HG02571 (cell line): ENCODE measurements at regions not wholly inside any gene's neighbourhood (a gene's known extent, or its start where the extent isn't known, plus 50 kb on each side); places are given as distances from the start of the nearest gene placed in this dataset.
"Not testable (repeated sequence)": the region's sequence is repeated elsewhere in the genome, so short reads cannot be mapped to it uniquely, and the experiment has no call there.

Source experiments
- ATAC-seq: cut with Tn5 transposase; IDR thresholded peaks from one replicate; pipeline ENCODE4 v1.9.1; 2021; ENCODE audit warnings: mild to moderate bottlenecking, moderate library complexity; ENCODE audit not compliant: unreplicated experiment

DNA sequence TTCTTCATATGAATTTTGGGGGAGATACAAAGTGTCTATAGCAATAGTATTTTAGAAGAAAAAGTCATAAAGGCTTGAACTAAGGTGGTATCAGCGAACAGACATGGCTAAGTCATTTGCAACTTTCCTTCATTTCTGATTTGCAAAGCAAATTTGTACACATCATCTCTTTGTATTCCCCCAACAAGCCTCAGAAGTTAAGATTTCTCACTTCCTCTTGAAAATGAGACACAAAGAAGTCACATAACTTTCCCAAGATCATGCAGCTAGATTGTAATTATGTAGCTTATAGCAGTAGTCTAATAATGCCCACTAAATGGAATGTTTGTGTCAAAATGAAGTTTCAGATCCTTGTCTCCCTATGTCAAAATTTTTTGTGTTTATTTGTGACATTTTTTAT is 709.8 kb upstream of the HS3ST1 start:
- ATAC-seq, result no peak

DNA sequence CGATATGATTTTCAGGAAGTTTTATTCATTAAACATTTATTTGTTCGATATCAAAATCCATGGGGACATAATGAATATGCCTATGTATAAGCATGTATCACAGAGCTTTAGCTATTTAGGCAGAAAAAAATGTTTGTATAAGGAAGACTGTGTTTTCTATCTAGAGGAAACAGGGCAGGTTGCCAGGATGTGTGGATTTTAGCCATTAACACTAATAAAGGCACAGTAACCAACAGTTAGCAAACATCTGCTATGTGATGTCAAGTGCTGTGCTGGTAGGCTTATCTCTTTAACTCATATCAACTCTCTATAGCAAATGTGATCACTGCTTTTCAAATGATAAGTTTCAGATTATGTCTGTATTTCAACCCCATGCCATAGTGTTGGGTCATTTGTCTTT is 708.9 kb upstream of the HS3ST1 start:
- ATAC-seq, result no peak

DNA sequence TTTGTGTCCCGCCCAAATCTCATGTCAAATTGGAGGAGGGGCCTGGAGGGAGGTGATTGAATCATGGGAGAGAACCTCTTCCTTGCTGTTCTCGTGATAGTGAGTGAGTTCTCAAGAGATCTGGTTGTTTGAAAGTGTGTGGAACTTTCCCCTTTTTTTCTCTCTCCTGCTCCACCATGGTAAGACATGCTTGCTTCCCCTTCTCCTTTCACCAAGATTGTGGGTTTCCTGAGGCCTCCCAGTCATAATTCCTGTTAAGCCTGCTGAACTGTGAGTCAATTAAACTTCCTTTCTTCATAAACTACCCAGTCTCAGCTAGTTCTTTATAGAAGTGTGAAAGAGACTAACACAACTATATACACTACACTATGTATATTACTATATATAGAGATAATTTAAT is 697.8 kb upstream of the HS3ST1 start:
- ATAC-seq, result no peak

DNA sequence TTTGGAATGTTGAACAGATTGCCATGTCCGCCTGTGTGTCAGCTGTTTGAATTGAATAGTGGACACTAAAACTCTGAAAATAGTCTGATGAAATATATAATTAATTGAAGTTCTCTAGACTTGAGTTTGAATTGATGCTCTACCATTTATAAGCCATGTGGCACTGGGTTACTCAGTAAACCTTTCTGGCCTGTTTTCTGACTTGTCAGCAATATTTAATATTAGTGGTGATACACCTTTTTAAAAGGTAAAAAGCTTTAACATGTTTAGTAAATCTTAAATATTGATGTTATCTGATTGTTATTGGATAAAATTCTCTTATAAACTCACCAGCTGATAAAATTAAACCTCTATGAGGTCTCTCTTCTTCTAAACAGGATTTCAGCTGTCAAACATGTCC is 695.4 kb upstream of the HS3ST1 start:
- ATAC-seq, result no peak

DNA sequence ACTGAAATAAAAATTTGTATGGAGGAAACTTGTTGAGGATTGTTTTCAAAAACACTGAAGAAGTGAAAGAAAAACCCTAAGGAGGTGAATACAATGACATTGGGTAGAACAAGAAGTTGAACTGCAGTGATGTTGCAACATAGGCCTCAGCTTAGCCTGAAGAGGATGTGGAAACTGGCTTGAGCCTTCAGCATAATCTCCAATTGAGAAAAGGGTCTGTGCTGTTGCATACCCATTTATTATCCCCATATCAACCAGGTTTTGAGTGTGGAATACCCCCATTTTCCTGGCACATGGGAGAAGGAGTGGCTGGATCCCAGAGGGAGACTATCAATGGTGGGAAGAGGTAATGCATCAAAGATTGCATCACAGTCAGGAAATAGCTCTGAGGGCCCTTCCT is 695.0 kb upstream of the HS3ST1 start:
- ATAC-seq, result no peak

DNA sequence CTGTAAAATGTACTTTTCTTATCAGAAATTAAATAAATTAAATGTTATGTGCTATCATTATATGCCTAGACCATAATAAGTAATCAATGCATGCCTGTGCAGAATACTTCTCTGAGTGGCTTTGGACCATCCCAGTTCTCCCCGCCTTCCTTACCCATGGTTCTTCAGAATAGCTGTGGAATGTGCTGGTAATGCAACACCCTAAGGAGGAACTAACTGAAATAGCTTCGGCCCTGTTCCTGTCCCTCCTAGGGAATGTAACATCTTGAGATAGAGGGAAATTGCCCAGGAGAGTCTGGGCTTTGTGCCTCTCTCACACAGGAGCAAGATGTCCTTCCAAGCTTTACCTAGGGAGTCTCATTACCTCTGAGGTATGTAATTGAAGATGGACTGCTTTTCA is 693.6 kb upstream of the HS3ST1 start:
- no peak for ATAC-seq

DNA sequence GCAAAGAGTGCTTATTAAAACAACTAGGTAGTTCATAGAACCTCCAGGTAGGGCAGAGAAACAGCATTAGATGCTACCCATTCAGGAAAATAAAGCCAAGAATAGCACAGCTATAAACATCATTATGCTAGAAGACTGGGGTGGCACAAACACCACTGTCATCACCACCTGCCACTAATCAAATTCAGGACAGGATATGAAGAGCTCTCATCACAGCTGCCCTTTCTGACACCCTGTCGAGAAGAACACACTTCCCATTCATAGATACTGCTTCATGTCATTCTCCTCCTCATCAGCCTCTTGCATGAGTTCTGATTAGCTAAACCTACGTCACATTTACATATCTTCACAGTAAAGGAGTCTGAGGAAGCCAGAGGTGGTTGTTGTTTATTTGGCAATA is 692.3 kb upstream of the HS3ST1 start:
- ATAC-seq, result no peak

DNA sequence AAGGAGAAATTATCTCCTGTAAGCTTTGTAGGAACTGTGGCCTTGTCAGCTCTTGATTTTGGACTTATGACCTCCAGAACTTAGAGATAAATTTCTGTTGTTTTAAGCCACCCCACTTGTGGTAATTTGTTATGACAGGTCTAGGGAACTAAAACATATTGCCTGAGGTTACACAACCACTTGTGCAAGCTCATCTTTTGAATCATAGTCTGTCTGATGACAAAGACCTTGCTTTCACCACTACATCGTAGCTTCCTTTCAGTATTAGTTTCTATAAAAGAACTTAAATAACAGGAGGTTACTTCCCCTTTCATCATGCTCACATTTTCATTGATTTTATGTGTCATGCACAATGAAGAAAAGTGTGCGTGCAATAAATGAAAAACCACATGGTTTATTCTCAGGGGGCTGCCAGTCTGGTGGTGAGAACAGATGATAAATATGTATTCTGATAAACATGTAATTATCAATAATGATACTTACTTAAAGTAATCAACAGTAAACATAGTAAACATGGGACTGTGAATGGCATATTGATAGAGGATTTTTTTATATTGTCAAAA is 690.0 kb upstream of the HS3ST1 start:
- no peak for ATAC-seq

DNA sequence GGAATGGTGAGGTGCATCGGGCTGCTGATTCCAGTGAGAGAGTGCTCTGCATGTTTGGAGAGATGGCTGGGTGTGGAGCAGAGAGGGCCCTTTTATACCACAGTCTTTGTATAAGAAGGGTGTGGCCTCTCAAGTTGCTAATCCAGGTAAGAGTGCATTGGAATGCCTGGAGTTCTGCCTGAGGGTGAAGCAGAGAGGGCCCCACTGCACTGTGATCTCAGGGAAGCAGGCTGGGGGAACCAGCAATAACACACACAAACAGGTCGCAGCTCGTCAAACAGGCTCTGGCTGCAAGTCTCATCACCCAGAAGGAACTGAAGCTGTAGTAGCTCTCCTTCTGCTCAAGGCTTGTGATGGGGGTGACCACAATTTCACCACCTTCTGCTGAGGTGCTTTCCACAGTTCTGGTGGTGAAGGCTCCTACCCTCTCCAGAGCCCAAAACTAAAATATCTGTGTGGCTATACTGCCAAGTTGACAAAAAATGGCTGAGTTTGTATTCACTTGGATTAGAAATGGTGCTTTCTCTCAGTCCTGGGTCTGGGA is 687.4 kb upstream of the HS3ST1 start:
- no peak for ATAC-seq

DNA sequence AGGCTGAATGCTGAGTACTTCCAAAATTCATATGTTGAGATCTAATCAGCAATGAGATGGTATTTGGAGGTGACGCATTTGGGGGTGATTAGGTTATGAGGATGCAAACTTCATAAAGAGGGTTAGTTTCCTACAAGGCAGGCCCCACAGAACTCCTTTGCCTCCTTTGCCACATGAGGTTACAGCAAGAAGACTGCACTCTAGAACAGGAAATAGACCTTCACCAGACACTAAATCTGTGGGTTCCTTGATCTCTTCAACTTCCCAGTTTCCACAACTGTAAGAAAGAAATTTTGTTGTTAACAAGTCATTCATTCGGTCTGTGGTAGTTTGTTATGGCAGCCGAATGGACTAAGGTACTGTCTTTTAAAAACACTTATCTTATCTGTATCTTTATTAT is 681.9 kb upstream of the HS3ST1 start:
- no peak for ATAC-seq

DNA sequence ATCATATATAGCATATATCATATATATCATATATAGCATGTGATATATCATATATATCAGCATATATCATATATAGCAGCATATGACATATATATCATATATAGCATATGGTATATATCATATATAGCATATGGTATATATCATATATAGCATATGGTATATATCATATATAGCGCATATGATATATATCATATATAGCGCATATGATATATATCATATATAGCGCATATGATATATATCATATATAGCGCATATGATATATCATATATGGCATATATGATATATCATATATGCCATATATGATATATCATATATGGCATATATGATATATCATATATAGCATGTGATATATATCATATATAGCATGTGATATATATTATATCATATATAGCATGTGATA is 680.4 kb upstream of the HS3ST1 start:
- ATAC-seq, result not testable (repeated sequence)

DNA sequence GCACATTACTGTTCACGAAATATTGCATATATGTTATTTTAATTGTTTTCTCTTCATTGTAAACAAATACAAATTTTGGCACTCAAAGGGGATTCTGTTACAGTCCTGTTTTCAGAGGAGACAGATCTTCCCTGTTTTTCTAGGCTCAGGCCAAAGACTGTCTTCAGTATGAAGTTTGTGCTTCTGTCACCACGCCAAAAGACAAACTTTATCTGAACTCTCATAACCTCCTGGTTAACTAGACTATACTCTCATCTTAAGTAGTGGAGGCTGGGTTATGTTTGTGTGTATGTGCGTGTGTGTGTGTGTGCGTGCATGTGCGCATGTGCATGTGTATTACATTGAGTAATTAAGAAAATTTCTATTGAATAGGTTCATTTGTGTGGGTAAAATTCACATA is 676.8 kb upstream of the HS3ST1 start:
- ATAC-seq, result no peak

DNA sequence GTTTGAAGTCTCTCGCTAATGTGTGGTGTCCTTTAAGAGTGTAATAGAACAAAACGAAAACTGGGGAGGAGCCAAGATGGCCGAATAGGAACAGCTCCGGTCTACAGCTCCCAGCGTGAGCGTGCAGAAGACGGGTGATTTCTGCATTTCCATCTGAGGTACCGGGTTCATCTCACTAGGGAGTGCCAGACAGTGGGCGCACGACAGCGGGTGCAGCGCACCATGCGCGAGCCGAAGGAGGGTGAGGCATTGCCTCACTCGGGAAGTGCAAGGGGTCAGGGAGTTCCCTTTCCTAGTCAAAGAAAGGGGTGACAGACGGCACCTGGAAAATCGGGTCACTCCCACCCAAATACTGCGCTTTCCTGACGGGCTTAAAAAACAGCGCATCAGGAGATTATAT is 661.2 kb upstream of the HS3ST1 start:
- not testable (repeated sequence) for ATAC-seq

DNA sequence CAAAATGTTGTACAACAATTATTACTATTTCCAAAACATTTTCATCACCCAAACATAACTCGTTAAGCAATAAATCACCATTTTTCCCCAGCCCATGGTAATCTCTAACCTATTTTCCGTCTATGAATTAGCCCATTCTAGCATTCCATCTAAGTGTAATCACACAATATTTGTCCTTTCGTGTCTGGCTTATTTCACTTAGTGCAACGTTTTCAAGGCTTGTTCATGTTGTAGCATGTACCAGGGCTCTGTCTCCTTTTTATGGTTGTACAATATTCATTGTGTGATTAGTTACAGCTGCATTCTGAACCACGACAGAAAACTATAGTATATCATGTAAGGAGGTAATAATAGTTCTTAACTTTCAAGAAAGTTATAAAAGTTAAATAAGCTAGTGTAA is 656.0 kb upstream of the HS3ST1 start:
- no peak for ATAC-seq

DNA sequence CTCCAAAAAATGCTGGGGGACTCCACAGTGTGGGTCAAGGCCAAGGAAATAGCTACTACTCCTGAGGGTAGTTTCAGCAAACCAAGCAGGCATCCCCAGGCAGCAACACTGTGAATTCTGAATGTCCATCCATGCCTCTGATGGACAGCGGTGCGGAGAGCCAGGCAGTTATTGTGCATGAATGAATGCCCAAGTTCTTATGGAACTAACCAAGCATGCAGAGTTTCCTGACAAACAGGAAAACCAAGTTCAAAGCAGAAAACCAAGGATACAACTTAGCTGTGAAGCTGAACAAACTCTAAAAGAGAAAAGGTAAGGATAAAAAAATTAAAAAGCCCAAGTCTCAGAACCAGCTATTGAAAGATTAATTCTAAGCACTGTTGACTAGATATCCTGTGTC is 642.6 kb upstream of the HS3ST1 start:
- ATAC-seq, result no peak

DNA sequence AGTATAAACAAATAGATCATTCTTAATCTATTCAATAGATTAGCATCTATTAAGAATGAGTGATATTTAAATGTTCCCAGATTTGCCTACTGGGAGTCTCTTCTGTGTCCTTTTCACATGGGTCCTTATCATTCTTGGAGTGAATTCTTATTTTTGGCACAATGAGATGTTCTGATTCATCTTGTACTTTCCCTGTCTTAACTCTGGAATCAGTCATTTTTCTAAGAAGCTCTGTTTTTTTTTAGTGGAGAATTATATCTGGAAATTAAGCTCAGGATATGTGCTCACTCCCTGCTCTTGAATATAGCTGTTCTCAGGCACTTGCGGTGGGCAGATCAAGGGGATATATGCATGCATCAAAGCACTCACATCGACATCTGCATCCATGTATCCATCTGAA is 625.3 kb upstream of the HS3ST1 start:
- no peak for ATAC-seq

DNA sequence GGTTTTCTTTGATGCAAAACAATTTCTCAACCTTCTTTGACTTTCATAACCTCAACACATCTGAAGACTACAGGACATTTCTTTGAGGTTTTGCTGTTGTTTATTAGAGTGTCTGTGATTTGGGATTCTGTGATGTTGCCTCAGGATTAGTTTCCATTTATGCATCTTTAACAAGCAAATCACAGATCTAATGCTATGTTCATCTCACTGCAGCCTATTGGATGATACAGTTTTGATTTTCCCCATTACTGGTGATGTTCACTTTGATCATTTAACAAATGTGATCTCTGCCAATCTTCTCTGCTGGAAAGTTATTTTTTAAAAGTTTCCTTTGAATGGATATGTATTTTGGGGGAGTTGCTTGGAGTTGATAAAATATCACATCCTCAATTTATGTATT is 624.9 kb upstream of the HS3ST1 start:
- ATAC-seq, result no peak

DNA sequence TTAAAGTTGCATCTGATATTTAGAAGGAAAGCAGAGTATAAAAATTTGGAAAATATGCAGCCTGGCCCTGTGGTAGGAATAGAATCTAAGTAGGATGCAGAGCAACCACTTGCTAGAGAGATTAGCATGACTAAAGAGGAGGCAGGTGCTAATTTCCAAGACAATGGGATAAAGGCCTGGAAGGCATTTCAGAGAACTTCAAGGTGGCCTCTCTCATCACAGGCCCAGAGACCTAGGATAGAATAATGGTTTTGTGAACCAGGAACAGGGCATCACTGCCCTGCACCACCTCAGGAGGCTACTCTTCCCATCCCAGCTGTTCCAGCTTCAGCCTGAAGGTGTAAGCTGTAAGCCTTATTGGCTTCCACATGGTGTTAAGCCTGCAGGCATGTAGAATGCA is 621.7 kb upstream of the HS3ST1 start:
- no peak for ATAC-seq

DNA sequence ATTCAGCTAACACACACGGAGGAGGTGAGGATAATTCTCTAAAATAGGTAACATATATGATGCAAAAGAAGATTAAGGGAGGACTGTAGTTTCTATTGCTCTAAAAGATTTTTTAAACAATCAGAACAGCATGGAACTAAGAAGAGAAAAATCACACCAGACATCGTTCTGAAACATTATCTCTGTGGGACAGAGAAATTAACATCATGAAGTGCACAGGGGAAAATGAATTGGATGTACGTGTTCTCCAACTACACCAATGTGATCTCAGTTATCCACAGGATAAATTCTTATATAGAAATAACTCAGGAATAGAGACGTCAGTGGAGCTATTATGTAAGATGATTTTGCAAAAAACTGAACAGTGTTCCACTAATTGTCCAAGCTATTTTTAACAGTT is 614.1 kb upstream of the HS3ST1 start:
- no peak for ATAC-seq

DNA sequence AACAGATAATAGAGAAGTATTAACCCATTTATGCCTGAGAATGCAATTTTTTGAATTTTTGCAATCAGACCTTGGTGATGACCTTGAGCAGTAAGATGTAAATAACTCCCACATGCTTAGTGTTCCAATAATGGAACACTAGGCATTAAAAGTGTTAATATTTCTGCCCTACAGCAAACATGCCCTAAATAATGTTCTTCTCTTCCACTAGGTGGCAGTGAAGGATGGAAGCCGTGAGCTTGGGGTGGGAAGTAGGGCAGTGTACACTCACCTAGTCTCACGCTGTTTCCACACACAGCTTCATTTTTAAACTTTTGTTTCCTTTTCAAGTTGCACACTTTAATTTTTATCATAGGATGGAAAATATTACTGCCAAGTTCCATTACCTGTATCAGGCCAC is 613.1 kb upstream of the HS3ST1 start:
- no peak for ATAC-seq

DNA sequence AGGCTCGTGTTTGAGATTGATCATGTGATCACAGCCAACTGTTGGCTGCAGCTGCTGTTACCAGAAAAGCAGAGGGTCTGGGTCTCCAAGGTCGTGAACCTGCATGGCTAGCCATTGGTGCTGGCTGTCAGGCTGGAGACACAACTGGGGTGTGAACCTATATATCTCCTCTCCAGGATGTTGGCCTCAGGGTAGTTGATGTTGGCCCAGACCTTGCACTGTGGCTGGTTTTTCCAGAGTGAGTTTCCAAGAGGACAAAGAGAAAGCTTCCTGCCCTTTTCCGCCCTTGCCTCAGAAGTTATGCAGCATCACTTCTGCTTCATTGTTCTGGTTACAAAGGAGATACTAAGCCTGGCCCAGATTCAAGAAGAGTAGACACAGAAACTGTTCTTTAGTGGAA is 607.8 kb upstream of the HS3ST1 start:
- no peak for ATAC-seq

DNA sequence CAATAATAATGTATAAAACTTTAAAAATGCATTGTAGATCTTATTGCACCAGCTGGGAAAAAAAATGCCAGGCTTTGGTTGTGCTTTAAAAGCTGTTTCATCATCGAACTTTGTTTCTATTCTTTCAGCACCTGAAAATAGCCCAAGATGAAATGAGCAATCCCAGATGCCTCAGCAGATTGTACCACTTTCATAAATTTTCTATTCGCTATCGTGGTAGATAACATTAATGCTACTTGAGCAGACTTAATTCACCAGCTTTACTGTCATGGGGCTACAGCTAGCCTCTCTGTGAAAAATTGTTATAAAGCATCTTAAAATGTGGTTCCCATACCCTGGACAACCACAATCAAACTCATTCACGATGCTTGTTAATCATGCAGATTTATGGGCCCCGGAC is 599.6 kb upstream of the HS3ST1 start:
- no peak for ATAC-seq

DNA sequence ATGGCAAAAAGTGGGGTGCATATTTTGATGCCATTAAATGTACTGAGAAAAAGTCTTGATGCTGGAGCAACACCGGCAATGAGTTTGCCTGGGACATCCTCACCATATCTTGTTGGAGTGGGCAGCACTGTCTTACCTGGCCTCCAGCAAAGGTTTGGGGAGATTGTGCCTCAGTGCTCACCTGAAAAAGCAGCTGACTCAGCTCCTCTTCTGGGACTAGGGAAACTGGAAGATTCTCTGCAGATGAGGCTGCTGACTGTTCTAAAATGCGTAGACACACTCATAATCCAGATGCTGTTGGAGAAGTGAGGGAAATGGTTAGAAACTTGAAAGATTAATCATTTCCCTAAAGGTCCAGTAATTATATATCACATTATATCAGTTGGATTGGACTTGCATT is 593.7 kb upstream of the HS3ST1 start:
- ATAC-seq, result no peak

DNA sequence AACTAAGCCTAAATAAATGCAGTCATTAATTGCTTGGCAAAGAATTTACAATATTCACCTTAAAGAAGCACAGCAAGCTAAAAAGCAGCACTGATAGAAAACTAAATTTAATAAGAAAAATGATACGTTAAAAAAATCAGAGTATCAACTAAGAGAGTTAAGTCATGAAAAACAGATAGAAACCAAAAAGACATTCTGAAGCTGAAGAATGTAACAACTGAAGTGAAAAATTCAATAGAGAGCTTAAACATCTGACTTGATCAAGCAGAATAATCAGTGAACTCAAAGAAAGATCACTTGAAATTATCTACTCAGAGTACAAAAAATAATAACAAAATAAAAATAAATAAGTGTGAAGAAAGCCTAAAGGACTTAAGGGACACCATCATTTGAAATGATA is 588.0 kb upstream of the HS3ST1 start:
- no peak for ATAC-seq
